ENCODE measurements at regions not wholly inside any gene's neighbourhood (a gene's known extent, or its start where the extent isn't known, plus 50 kb on each side); places are given as distances from the start of the nearest gene placed in this dataset.

DNA sequence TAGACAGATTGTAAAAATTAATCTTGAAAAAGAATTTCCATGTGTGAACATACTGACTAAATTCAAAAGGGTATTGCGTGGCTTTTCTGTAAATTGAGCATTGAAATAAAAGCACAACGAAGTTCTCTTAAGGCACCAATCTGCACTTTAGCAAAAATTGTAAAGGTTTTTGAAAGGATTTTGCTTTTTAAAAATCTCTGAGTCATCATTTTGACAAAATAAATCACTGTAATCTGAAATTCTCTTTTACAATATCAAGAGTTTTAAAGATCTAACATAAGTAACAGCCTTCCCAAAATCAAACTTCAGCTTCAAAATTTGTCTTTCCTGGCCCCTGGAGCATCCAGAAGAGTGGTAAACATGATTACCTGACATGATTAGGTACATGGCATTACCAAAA is 830.9 kb upstream of the AGA start:
- no peak for TF ChIP-seq EZH2 (IDR thresholded peaks at IDR 0.05)
- TF ChIP-seq POLR2AphosphoS5 (IDR thresholded peaks at IDR 0.05; ENCODE audit: borderline replicate concordance, low read depth, low read length): no peak
- no peak for TF ChIP-seq FOXP2 (optimal IDR thresholded peaks at IDR 0.05; ENCODE audit: control extremely low read depth, extremely low read length, insufficient read depth)
